H9 (cell line): ENCODE measurements at regions not wholly inside any gene's neighbourhood (a gene's known extent, or its start where the extent isn't known, plus 50 kb on each side); places are given as distances from the start of the nearest gene placed in this dataset.

ENCODE experiments used
- DNase-seq: peaks from one replicate; pipeline ENCODE4 v3.0.0-alpha.2; 2017
- H2AFZ ChIP-seq: one replicate; pipeline ENCODE4 v1.6.1; 2013; ENCODE audit warnings: mild to moderate bottlenecking, low read length, control low read depth, moderate library complexity
- H2AK5ac ChIP-seq: 2 replicates; pipeline ENCODE4 v1.6.1; 2013; ENCODE audit warnings: low read length, control low read depth, mixed read lengths; ENCODE audit not compliant: insufficient read length
- H2BK120ac ChIP-seq: one replicate; pipeline ENCODE4 v1.6.1; 2013; ENCODE audit warnings: low read depth, mild to moderate bottlenecking, low read length, control low read depth, inconsistent platforms; ENCODE audit not compliant: poor library complexity, severe bottlenecking
- H2BK12ac ChIP-seq: 2 replicates; pipeline ENCODE4 v1.6.1; 2013; ENCODE audit warnings: low read length, control low read depth, mixed read lengths, low read depth; ENCODE audit not compliant: insufficient read length
- H2BK15ac ChIP-seq: 2 replicates; pipeline ENCODE4 v1.6.1; 2013; ENCODE audit warnings: low read depth, low read length, control low read depth
- H2BK20ac ChIP-seq: one replicate; pipeline ENCODE4 v1.6.1; 2013; ENCODE audit warnings: low read depth, mild to moderate bottlenecking, low read length, control low read depth, inconsistent platforms; ENCODE audit not compliant: poor library complexity, severe bottlenecking
- H2BK5ac ChIP-seq: 2 replicates; pipeline ENCODE4 v1.6.1; 2013; ENCODE audit warnings: low read length, control low read depth, mixed read lengths; ENCODE audit not compliant: insufficient read length
- H3K14ac ChIP-seq: 2 replicates; pipeline ENCODE4 v1.6.1; 2013; ENCODE audit warnings: low read length, control low read depth; ENCODE audit not compliant: insufficient read depth
- H3K18ac ChIP-seq: 2 replicates; pipeline ENCODE4 v1.6.1; 2013; ENCODE audit warnings: low read depth, mild to moderate bottlenecking, mixed read lengths, low read length, control low read depth; ENCODE audit not compliant: insufficient read length
- H3K23ac ChIP-seq: 2 replicates; pipeline ENCODE4 v1.6.1; 2013; ENCODE audit warnings: low read length, control low read depth, mixed read lengths, low read depth; ENCODE audit not compliant: insufficient read length
- H3K23me2 ChIP-seq: 2 replicates; pipeline ENCODE4 v1.6.1; 2013; ENCODE audit warnings: low read depth, mild to moderate bottlenecking, mixed read lengths, low read length, control low read depth; ENCODE audit not compliant: insufficient read length, poor library complexity, severe bottlenecking
- H3K27ac ChIP-seq: 2 replicates; pipeline ENCODE4 v1.5.1; 2013; ENCODE audit warnings: low read length, control low read depth, mixed read lengths, low read depth; ENCODE audit not compliant: insufficient read length
- H3K27me3 ChIP-seq: 2 replicates; pipeline ENCODE4 v1.6.1; 2013; ENCODE audit warnings: low read length, control low read depth, inconsistent platforms; ENCODE audit not compliant: insufficient read depth
- H3K4ac ChIP-seq: 2 replicates; pipeline ENCODE4 v1.6.1; 2013; ENCODE audit warnings: low read depth, mild to moderate bottlenecking, control low read depth, inconsistent platforms, low read length, moderate library complexity
- H3K4me1 ChIP-seq: 2 replicates; pipeline ENCODE4 v1.6.1; 2013; ENCODE audit warnings: low read length, control low read depth, inconsistent platforms; ENCODE audit not compliant: insufficient read depth
- H3K4me2 ChIP-seq: 2 replicates; pipeline ENCODE4 v1.6.1; 2013; ENCODE audit warnings: low read length, control low read depth, mixed read lengths; ENCODE audit not compliant: insufficient read length, insufficient read depth
- H3K56ac ChIP-seq: 2 replicates; pipeline ENCODE4 v1.6.1; 2013; ENCODE audit warnings: low read depth, mild to moderate bottlenecking, mixed read lengths, low read length, control low read depth; ENCODE audit not compliant: insufficient read length
- H3K79me1 ChIP-seq: 2 replicates; pipeline ENCODE4 v1.6.1; 2013; ENCODE audit warnings: low read depth, mild to moderate bottlenecking, moderate library complexity, low read length, control low read depth, inconsistent platforms; ENCODE audit not compliant: insufficient read depth, poor library complexity, severe bottlenecking
- H3K79me2 ChIP-seq: 2 replicates; pipeline ENCODE4 v1.6.1; 2013; ENCODE audit warnings: low read length, control low read depth, inconsistent platforms; ENCODE audit not compliant: insufficient read depth
- H3K9ac ChIP-seq: 2 replicates; pipeline ENCODE4 v1.6.1; 2013; ENCODE audit warnings: low read length, control low read depth, mixed read lengths; ENCODE audit not compliant: insufficient read length; ENCODE audit errors: extremely low read depth
- H3K9me3 ChIP-seq: one replicate; pipeline ENCODE4 v1.6.1; 2013; ENCODE audit warnings: low read depth, low read length, inconsistent platforms; ENCODE audit not compliant: control insufficient read depth
- H3T11ph ChIP-seq: one replicate; pipeline ENCODE4 v1.6.1; 2013; ENCODE audit warnings: mild to moderate bottlenecking, low read length, control low read depth, inconsistent platforms
- H4K20me1 ChIP-seq: one replicate; pipeline ENCODE4 v1.6.1; 2013; ENCODE audit not compliant: control insufficient read depth, insufficient read length, insufficient read depth
- H4K5ac ChIP-seq: 2 replicates; pipeline ENCODE4 v1.6.1; 2013; ENCODE audit warnings: low read depth, mild to moderate bottlenecking, mixed read lengths, low read length, control low read depth; ENCODE audit not compliant: insufficient read length
- H4K8ac ChIP-seq: replicated peaks from 2 replicates; pipeline ENCODE4 v1.6.1; 2013; ENCODE audit warnings: low read length, control low read depth, mixed read lengths, low read depth; ENCODE audit not compliant: insufficient read length
- H4K91ac ChIP-seq: 2 replicates; pipeline ENCODE4 v1.6.1; 2013; ENCODE audit warnings: low read depth, mild to moderate bottlenecking, moderate library complexity, mixed read lengths, low read length, control low read depth; ENCODE audit not compliant: insufficient read length
- H3K27ac Mint-ChIP-seq, 3 experiments: 2 replicates in 2 of 3; 3 replicates in 1 of 3; pipeline ENCODE4 v1.8.0; 2020 to 2021; ENCODE audit warnings: mixed read lengths in 3 of 3, mild to moderate bottlenecking in 1 of 3, moderate library complexity in 1 of 3
- H3K27me3 Mint-ChIP-seq: 2 replicates; pipeline ENCODE4 v1.8.0; 2021; ENCODE audit warnings: low read depth, mild to moderate bottlenecking, moderate library complexity, mixed read lengths
- H3K36me3 Mint-ChIP-seq, 3 experiments: 2 replicates in 2 of 3; 3 replicates in 1 of 3; pipeline ENCODE4 v1.8.0; 2020 to 2021; ENCODE audit warnings: low read depth in 3 of 3, mixed read lengths in 3 of 3; ENCODE audit not compliant: insufficient read depth in 1 of 3
- H3K4me1 Mint-ChIP-seq, 2 experiments: 2 replicates each; pipeline ENCODE4 v1.8.0; 2020; ENCODE audit warnings: mixed read lengths in 2 of 2
- H3K4me3 Mint-ChIP-seq, 2 experiments: 2 replicates in 1 of 2; 3 replicates in 1 of 2; pipeline ENCODE4 v1.8.0; 2020 to 2021; ENCODE audit warnings: mild to moderate bottlenecking in 2 of 2, mixed read lengths in 2 of 2, moderate library complexity in 1 of 2
- H3K9me3 Mint-ChIP-seq, 2 experiments: 2 replicates in 1 of 2; 3 replicates in 1 of 2; pipeline ENCODE4 v1.8.0; 2020; ENCODE audit warnings: mild to moderate bottlenecking in 2 of 2, mixed read lengths in 2 of 2, moderate library complexity in 1 of 2
- CTCF ChIP-seq: fragments of 200-600 bp; sonication (generic); conservative IDR thresholded peaks from 3 replicates; pipeline ENCODE4 v1.8.0; 2021; ENCODE audit warnings: antibody characterized with exemption, mild to moderate bottlenecking
- WGBS: extraction: QIAGEN DNeasy Blood & Tissue Kit; methylation state at CpG from one replicate; pipeline ENCODE4 v1.1.7; 2013; ENCODE audit warnings: missing lambda C conversion rate, low lambda C conversion rate, mixed read lengths; ENCODE audit not compliant: insufficient read length; ENCODE audit errors: extremely low coverage; 5-methylcytosine and 5-hydroxymethylcytosine counted together

- WGBS = no CpG with 5 or more reads among the region's 1 CpG
- TF ChIP-seq CTCF = no peak
- H4K5ac ChIP-seq = no peak overlapping the region
- no peak overlapping the region for H2BK120ac ChIP-seq
- DNase-seq = no peak
- no peak overlapping the region for H3K4me2 ChIP-seq
- H3K27me3 ChIP-seq = no peaks in the 10 kb centered on the region
- H4K20me1 ChIP-seq = no peaks in the 10 kb centered on the region
- H3K79me1 ChIP-seq = no peaks in the 10 kb centered on the region
- no peak overlapping the region for H2BK5ac ChIP-seq
- no peaks in the 10 kb centered on the region for H3K4me1 ChIP-seq
- Mint-ChIP-seq H3K36me3 (no peaks in the 10 kb centered on the region), H3K4me1 (peaks cover 2 to 7% of the 10 kb centered on the region in 2 experiments; a peak in 2 of 4 replicates), H3K27me3 (no peaks in the 10 kb centered on the region), H3K9me3 (no peaks in the 10 kb centered on the region; a peak in 1 of 5 replicates), H3K27ac (no peak overlapping the region), H3K4me3 (no peak overlapping the region)
- H3K14ac ChIP-seq = no peak overlapping the region
- no peak overlapping the region for H3K9ac ChIP-seq
- no peak overlapping the region for H3K18ac ChIP-seq
- no peaks in the 10 kb centered on the region for H3K79me2 ChIP-seq
- no peak overlapping the region for H2BK15ac ChIP-seq
- no peak overlapping the region for H4K91ac ChIP-seq
- no peak overlapping the region for H3K4ac ChIP-seq
- no peak overlapping the region for H3K23ac ChIP-seq
- no peak overlapping the region for H4K8ac ChIP-seq
- H3K27ac ChIP-seq = no peak overlapping the region
- H3T11ph ChIP-seq = no peak overlapping the region
- no peak overlapping the region for H3K56ac ChIP-seq
- no peak overlapping the region for H2BK20ac ChIP-seq
- no peak overlapping the region for H2AK5ac ChIP-seq
- H2AFZ ChIP-seq = no peak overlapping the region
- H3K23me2 ChIP-seq = no peaks in the 10 kb centered on the region
- no peak overlapping the region for H2BK12ac ChIP-seq
- no peaks in the 10 kb centered on the region for H3K9me3 ChIP-seq
Measured at GRCh38 chr1:177611402-177611801, 358.5 kb downstream of the SEC16B start.
